Liver (tissue), 3 donors: ENCODE measurements at regions not wholly inside any gene's neighbourhood (a gene's known extent, or its start where the extent isn't known, plus 50 kb on each side); places are given as distances from the start of the nearest gene placed in this dataset.

Experiments used
- ATF3 ChIP-seq: IDR thresholded peaks from 2 replicates; pipeline ENCODE4 v1.6.1; 2016; ENCODE audit warnings: antibody characterized with exemption
- CTCF ChIP-seq: fragments of 150-350 bp; IDR thresholded peaks from 2 replicates; pipeline ENCODE4 v1.5.1; 2017; ENCODE audit warnings: improper control_type of control experiment, low read depth, low read length; ENCODE audit not compliant: missing input control
- EGR1 ChIP-seq, 2 donors: IDR thresholded peaks; 2 replicates each; pipeline ENCODE4 v1.6.1; 2016 to 2018; ENCODE audit warnings: antibody characterized with exemption in 2 of 2, low read depth in 2 of 2
- FOXA1 ChIP-seq: IDR thresholded peaks from 2 replicates; pipeline ENCODE4 v1.6.1; 2016; ENCODE audit warnings: antibody characterized with exemption
- HNF4A ChIP-seq, 2 donors: conservative IDR thresholded peaks; 2 replicates each; pipeline ENCODE4 v1.6.1; 2016; ENCODE audit warnings: antibody characterized with exemption in 2 of 2, mild to moderate bottlenecking in 2 of 2
- HNF4G ChIP-seq: IDR thresholded peaks from 2 replicates; pipeline ENCODE4 v1.6.1; 2016; ENCODE audit warnings: antibody characterized with exemption
- JUND ChIP-seq, 2 donors: IDR thresholded peaks; 2 replicates each; pipeline ENCODE4 v1.6.1; 2016; ENCODE audit warnings: antibody characterized with exemption in 2 of 2
- MAX ChIP-seq: IDR thresholded peaks from 2 replicates; pipeline ENCODE4 v1.6.1; 2016; ENCODE audit warnings: antibody characterized with exemption
- RAD21 ChIP-seq, 2 donors: IDR thresholded peaks; 2 replicates each; pipeline ENCODE4 v1.6.1; 2016; ENCODE audit warnings: antibody characterized with exemption in 2 of 2, mild to moderate bottlenecking in 2 of 2
- REST ChIP-seq: IDR thresholded peaks from 2 replicates; pipeline ENCODE4 v1.6.1; 2016; ENCODE audit warnings: antibody characterized with exemption, mild to moderate bottlenecking
- SP1 ChIP-seq: IDR thresholded peaks from 2 replicates; pipeline ENCODE4 v1.6.1; 2018; ENCODE audit warnings: antibody characterized with exemption, mild to moderate bottlenecking
- TAF1 ChIP-seq: conservative IDR thresholded peaks from 2 replicates; pipeline ENCODE4 v1.6.1; 2016; ENCODE audit warnings: antibody characterized with exemption, mild to moderate bottlenecking
- YY1 ChIP-seq: IDR thresholded peaks from 2 replicates; pipeline ENCODE4 v1.6.1; 2016; ENCODE audit warnings: antibody characterized with exemption, mild to moderate bottlenecking
- donor health status: healthy.
- donor health status: healthy.

GRCh38 chr6:57822896-57823358 is 505.5 kb downstream of the PRIM2 start:
- no peak for TF ChIP-seq CTCF
- no peak for TF ChIP-seq JUND (IDR thresholded peaks at IDR 0.05)
- TF ChIP-seq ATF3: no peak
- no peak for TF ChIP-seq TAF1
- TF ChIP-seq REST: no peak
- no peak for TF ChIP-seq RAD21 (IDR thresholded peaks at IDR 0.05)
- no peak for TF ChIP-seq MAX
- no peak for TF ChIP-seq SP1
- TF ChIP-seq EGR1 (IDR thresholded peaks at IDR 0.05; ENCODE audit: low read depth in 2 of 2): no peak
- no peak for TF ChIP-seq YY1
- no peak for TF ChIP-seq HNF4A (conservative IDR thresholded peaks at IDR 0.05)
- TF ChIP-seq FOXA1: no peak
- no peak for TF ChIP-seq HNF4G
